Body of pancreas (tissue), 4 donors: ENCODE measurements at regions not wholly inside any gene's neighbourhood (a gene's known extent, or its start where the extent isn't known, plus 50 kb on each side); places are given as distances from the start of the nearest gene placed in this dataset.

Experiments used
- CTCF ChIP-seq, 7 experiments: fragments of 450-650 bp in 4 of 7; fragments of 200-600 bp in 3 of 7; sonication (generic) in 3 of 7; IDR thresholded peaks; one replicate each; pipeline ENCODE4 v1.5.1; 2016 to 2019; ENCODE audit warnings: antibody characterized with exemption in 7 of 7
- POLR2A ChIP-seq, 3 donors: fragments of 450-650 bp; IDR thresholded peaks; one replicate each; pipeline ENCODE4 v1.6.1; 2016; ENCODE audit warnings: antibody characterized with exemption in 3 of 3, mild to moderate bottlenecking in 2 of 3

- TF ChIP-seq CTCF (IDR thresholded peaks at IDR 0.05) (no peak), POLR2A (IDR thresholded peaks at IDR 0.05) (no peak)
Observed at GRCh38 chr5:72559866-72560766, 52.9 kb upstream of the ZNF366 start.
